ENCODE measurements at regions not wholly inside any gene's neighbourhood (a gene's known extent, or its start where the extent isn't known, plus 50 kb on each side); places are given as distances from the start of the nearest gene placed in this dataset.
"Not testable (repeated sequence)": the region's sequence is repeated elsewhere in the genome, so short reads cannot be mapped to it uniquely, and the experiment has no call there.

- DNase-seq: peak; percentile 63
These were observed 222.9 kb downstream of the TTLL2 start for GRCh38 chr6:167547751-167548150.

- no peak for DNase-seq
These were observed 223.6 kb downstream of the TTLL2 start for GRCh38 chr6:167548451-167548850.

- DNase-seq: no peak
These were observed 224.3 kb downstream of the TTLL2 start for GRCh38 chr6:167549213-167549612.

GRCh38 chr6:167550941-167551627, 226.2 kb downstream of the TTLL2 start:
- DNase-seq: no peak

- no peak for DNase-seq
These were observed 226.9 kb downstream of the TTLL2 start for GRCh38 chr6:167551628-167552257.

GRCh38 chr6:167552258-167552630, 227.4 kb downstream of the TTLL2 start:
- no peak for DNase-seq

- no peak for DNase-seq
These were observed 228.3 kb downstream of the TTLL2 start for GRCh38 chr6:167552961-167553735.

- DNase-seq: no peak
These were observed 228.8 kb downstream of the TTLL2 start for GRCh38 chr6:167553736-167554119.

- DNase-seq: no peak
These were observed 230.0 kb downstream of the TTLL2 start for GRCh38 chr6:167554854-167555253.

GRCh38 chr6:167555836-167556235, 230.9 kb downstream of the TTLL2 start:
- DNase-seq: no peak

GRCh38 chr6:167557675-167558074, 232.8 kb downstream of the TTLL2 start:
- DNase-seq: no peak

- DNase-seq: no peak
These were observed 233.6 kb downstream of the TTLL2 start for GRCh38 chr6:167558246-167559177.

GRCh38 chr6:167559675-167560479, 235.0 kb downstream of the TTLL2 start:
- no peak for DNase-seq

GRCh38 chr6:167560673-167561569, 236.0 kb downstream of the TTLL2 start:
- no peak for DNase-seq

- not testable (repeated sequence) for DNase-seq
These were observed 238.0 kb downstream of the TTLL2 start for GRCh38 chr6:167562862-167563261.

GRCh38 chr6:167564416-167565250, 239.7 kb downstream of the TTLL2 start:
- no peak for DNase-seq

- DNase-seq: no peak
These were observed 240.5 kb downstream of the TTLL2 start for GRCh38 chr6:167565388-167565787.

- no peak for DNase-seq
These were observed 241.2 kb downstream of the TTLL2 start for GRCh38 chr6:167565884-167566599.

GRCh38 chr6:167566711-167567141, 241.8 kb downstream of the TTLL2 start:
- DNase-seq: no peak
